Neural cell (in vitro differentiated cells): ENCODE measurements at regions not wholly inside any gene's neighbourhood (a gene's known extent, or its start where the extent isn't known, plus 50 kb on each side); places are given as distances from the start of the nearest gene placed in this dataset.

Experiments used
- H2AFZ ChIP-seq: fragments of 200-600, 300-800 bp; sonication (generic), shearing (Covaris generic); 2 replicates; pipeline ENCODE4 v1.6.0; 2014; ENCODE audit warnings: low read depth, mild to moderate bottlenecking, antibody characterized with exemption, low read length, moderate library complexity
- H3F3A ChIP-seq: fragments of 200-600 bp; shearing (Covaris generic); 2 replicates; pipeline ENCODE4 v1.6.1; 2016; ENCODE audit warnings: mild to moderate bottlenecking, moderate library complexity, mixed read lengths, antibody characterized with exemption, low read length; ENCODE audit not compliant: insufficient read depth, poor library complexity, severe bottlenecking
- H3K27ac ChIP-seq: fragments of 200-600, 300-800 bp; sonication (generic), shearing (Covaris generic); 2 replicates; pipeline ENCODE4 v1.5.1; 2014; ENCODE audit warnings: mild to moderate bottlenecking, low read length, moderate library complexity
- H3K27me3 ChIP-seq: fragments of 300-800, 200-600 bp; sonication (generic), shearing (Covaris generic); 2 replicates; pipeline ENCODE4 v1.6.0; 2014; ENCODE audit warnings: mild to moderate bottlenecking, low read depth, low read length, moderate library complexity; ENCODE audit not compliant: insufficient read depth
- H3K36me3 ChIP-seq: fragments of 300-800, 200-600 bp; sonication (generic), shearing (Covaris generic); 2 replicates; pipeline ENCODE4 v1.5.1; 2014; ENCODE audit warnings: mild to moderate bottlenecking, antibody characterized with exemption, low read length, moderate library complexity; ENCODE audit not compliant: insufficient read depth
- H3K4me2 ChIP-seq: fragments of 300-800, 200-600 bp; sonication (generic), shearing (Covaris generic); 2 replicates; pipeline ENCODE4 v1.6.0; 2014; ENCODE audit warnings: mild to moderate bottlenecking, low read length
- H3K4me3 ChIP-seq: fragments of 300-800, 200-600 bp; sonication (generic), shearing (Covaris generic); 2 replicates; pipeline ENCODE4 v1.5.1; 2014; ENCODE audit warnings: mild to moderate bottlenecking, low read length, moderate library complexity
- H3K79me2 ChIP-seq: fragments of 200-600 bp; shearing (Covaris generic); replicated peaks from 2 replicates; pipeline ENCODE4 v1.6.0; 2014; ENCODE audit warnings: mild to moderate bottlenecking, low read length, moderate library complexity; ENCODE audit not compliant: insufficient read depth
- H3K9ac ChIP-seq: fragments of 300-800, 200-600 bp; sonication (generic), shearing (Covaris generic); 2 replicates; pipeline ENCODE4 v1.6.1; 2016; ENCODE audit warnings: mild to moderate bottlenecking, low read length, mixed read lengths
- H3K9me2 ChIP-seq: fragments of 200-600 bp; shearing (Covaris generic); 2 replicates; pipeline ENCODE4 v1.6.1; 2016; ENCODE audit warnings: mild to moderate bottlenecking, low read length, mixed read lengths; ENCODE audit not compliant: insufficient read depth
- H3K9me3 ChIP-seq: fragments of 200-600, 300-800 bp; sonication (generic), shearing (Covaris generic); 2 replicates; pipeline ENCODE4 v1.6.1; 2016; ENCODE audit warnings: mild to moderate bottlenecking, mixed run types, low read length, moderate library complexity, mixed read lengths
- H4K20me1 ChIP-seq: fragments of 200-600 bp; shearing (Covaris generic); 2 replicates; pipeline ENCODE4 v1.6.1; 2016; ENCODE audit warnings: mild to moderate bottlenecking, mixed run types; ENCODE audit not compliant: insufficient read depth
- CTCF ChIP-seq: fragments of 450-650 bp; IDR thresholded peaks from 2 replicates; pipeline ENCODE4 v1.5.1; 2014; ENCODE audit warnings: antibody characterized with exemption, mild to moderate bottlenecking, moderate library complexity; ENCODE audit not compliant: poor library complexity, severe bottlenecking
- EP300 ChIP-seq: fragments of 450-650 bp; conservative IDR thresholded peaks from 2 replicates; pipeline ENCODE4 v1.6.1; 2014; ENCODE audit warnings: antibody characterized with exemption, mild to moderate bottlenecking, moderate library complexity; ENCODE audit not compliant: poor library complexity, severe bottlenecking
- EZH2 ChIP-seq: fragments of 200-600, 300-800 bp; shearing (Covaris generic), sonication (generic); IDR thresholded peaks from 2 replicates; pipeline ENCODE4 v1.6.1; 2014; ENCODE audit warnings: antibody characterized with exemption, low read length, borderline replicate concordance, mild to moderate bottlenecking; ENCODE audit not compliant: insufficient read depth, poor library complexity, severe bottlenecking
- MXI1 ChIP-seq: fragments of 450-650 bp; conservative IDR thresholded peaks from 2 replicates; pipeline ENCODE4 v1.6.1; 2014; ENCODE audit warnings: antibody characterized with exemption, mild to moderate bottlenecking; ENCODE audit not compliant: poor library complexity, severe bottlenecking
- POLR2AphosphoS5 ChIP-seq: IDR thresholded peaks from 2 replicates; pipeline ENCODE4 v1.6.1; 2012
- RAD21 ChIP-seq: fragments of 450-650 bp; conservative IDR thresholded peaks from 2 replicates; pipeline ENCODE4 v1.6.1; 2014; ENCODE audit warnings: antibody characterized with exemption, mild to moderate bottlenecking, moderate library complexity
- REST ChIP-seq: IDR thresholded peaks from 2 replicates; pipeline ENCODE4 v1.6.1; 2012; ENCODE audit warnings: borderline replicate concordance
- SMC3 ChIP-seq: fragments of 450-650 bp; conservative IDR thresholded peaks from 2 replicates; pipeline ENCODE4 v1.6.1; 2014; ENCODE audit warnings: antibody characterized with exemption, mild to moderate bottlenecking, moderate library complexity; ENCODE audit not compliant: poor library complexity
- TAF1 ChIP-seq: IDR thresholded peaks from 2 replicates; pipeline ENCODE4 v1.6.1; 2012; ENCODE audit warnings: low read depth

DNA sequence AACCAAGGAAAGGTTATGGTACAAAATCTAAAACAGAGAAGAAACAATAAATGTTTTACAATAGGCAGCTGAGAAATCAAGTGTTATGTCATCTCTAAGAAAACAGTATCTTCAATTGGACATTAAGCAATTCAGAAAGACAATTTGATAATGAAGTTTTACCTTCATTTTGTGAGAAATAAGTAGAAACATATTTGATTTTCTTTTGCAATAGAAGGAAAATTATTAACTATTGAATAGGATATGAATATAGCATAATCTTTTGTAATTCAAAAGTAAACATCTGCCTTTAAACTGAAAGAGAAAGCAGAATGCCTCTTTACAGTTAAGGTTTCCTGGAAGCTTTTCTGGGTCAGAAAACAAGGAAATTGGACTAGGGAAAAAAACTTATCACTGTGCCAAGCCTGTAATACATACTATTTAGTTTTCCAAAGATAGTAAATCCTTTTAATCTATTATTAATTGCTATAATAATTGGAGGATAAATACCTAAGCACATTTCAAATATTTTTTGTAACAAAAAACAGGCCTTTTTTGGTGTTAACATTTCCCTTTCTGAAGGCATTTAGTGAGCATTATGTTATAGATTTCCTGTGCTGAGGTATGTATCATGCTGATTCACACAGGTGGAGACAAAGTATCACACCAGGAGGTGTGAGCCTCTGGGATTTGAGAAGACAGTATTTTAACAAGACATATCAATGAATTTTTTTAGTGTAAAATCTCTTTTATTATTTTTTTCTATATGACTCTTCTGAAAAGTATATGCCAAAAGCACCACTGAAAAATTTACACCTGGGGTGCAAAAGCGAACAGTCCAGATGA lies 947.0 kb upstream of the CDH2 start:
- H3K9ac ChIP-seq = no peak overlapping the region
- H3F3A ChIP-seq = no peaks in the 10 kb centered on the region
- H3K9me3 ChIP-seq = no peaks in the 10 kb centered on the region
- H3K27ac ChIP-seq = no peak overlapping the region
- H3K36me3 ChIP-seq = no peaks in the 10 kb centered on the region
- TF ChIP-seq MXI1 (no peak), TAF1 (no peak), CTCF (no peak), RAD21 (no peak), EZH2 (no peak), REST (no peak), POLR2AphosphoS5 (no peak), SMC3 (no peak), EP300 (no peak)
- H3K27me3 ChIP-seq = no peaks in the 10 kb centered on the region
- H3K4me3 ChIP-seq = no peak overlapping the region
- no peaks in the 10 kb centered on the region for H3K9me2 ChIP-seq
- no peaks in the 10 kb centered on the region for H3K79me2 ChIP-seq
- H3K4me2 ChIP-seq = no peak overlapping the region
- H4K20me1 ChIP-seq = no peaks in the 10 kb centered on the region
- no peak overlapping the region for H2AFZ ChIP-seq

- no peaks in the 10 kb centered on the region for H4K20me1 ChIP-seq
- H3F3A ChIP-seq = no peaks in the 10 kb centered on the region
- H3K4me2 ChIP-seq = no peak overlapping the region
- no peak overlapping the region for H2AFZ ChIP-seq
- H3K79me2 ChIP-seq = no peaks in the 10 kb centered on the region
- peak overlapping the region; percentile 58 for H3K27ac ChIP-seq
- no peak overlapping the region for H3K4me3 ChIP-seq
- TF ChIP-seq TAF1 = no peak
- no peak for TF ChIP-seq CTCF
- TF ChIP-seq POLR2AphosphoS5 = peak; percentile 40
- no peak for TF ChIP-seq RAD21
- TF ChIP-seq EZH2 = no peak
- TF ChIP-seq REST = no peak
- no peak for TF ChIP-seq SMC3
- TF ChIP-seq EP300 = peak; percentile 88
- no peak for TF ChIP-seq MXI1
- no peak overlapping the region for H3K9ac ChIP-seq
- no peaks in the 10 kb centered on the region for H3K9me2 ChIP-seq
- H3K9me3 ChIP-seq = no peaks in the 10 kb centered on the region
- H3K27me3 ChIP-seq = no peaks in the 10 kb centered on the region
- H3K36me3 ChIP-seq = no peaks in the 10 kb centered on the region
Observed at GRCh38 chr18:29104671-29105070, 927.7 kb upstream of the CDH2 start.
